RPMI7951 (cell line): ENCODE measurements at regions not wholly inside any gene's neighbourhood (a gene's known extent, or its start where the extent isn't known, plus 50 kb on each side); places are given as distances from the start of the nearest gene placed in this dataset.

ENCODE experiments used
- DNase-seq: peaks from one replicate; pipeline ENCODE4 v3.0.0-alpha.2; 2012; ENCODE audit warnings: low read depth

- DNase-seq, result peak; percentile 50
These were observed 438.8 kb upstream of the TGFBR2 start for GRCh38 chr3:30167541-30168011.

- no peak for DNase-seq
These were observed 436.9 kb upstream of the TGFBR2 start for GRCh38 chr3:30169487-30169886.

GRCh38 chr3:30170681-30171438, 435.5 kb upstream of the TGFBR2 start:
- DNase-seq, result no peak

- no peak for DNase-seq
These were observed 432.0 kb upstream of the TGFBR2 start for GRCh38 chr3:30174357-30174756.

GRCh38 chr3:30180310-30181177, 425.9 kb upstream of the TGFBR2 start:
- DNase-seq, result no peak

- no peak for DNase-seq
These were observed 425.3 kb upstream of the TGFBR2 start for GRCh38 chr3:30181178-30181465.

GRCh38 chr3:30181581-30181980, 424.8 kb upstream of the TGFBR2 start:
- no peak for DNase-seq

- DNase-seq, result no peak
These were observed 423.0 kb upstream of the TGFBR2 start for GRCh38 chr3:30183421-30183820.

GRCh38 chr3:30184091-30184810, 422.1 kb upstream of the TGFBR2 start:
- no peak for DNase-seq

- DNase-seq, result no peak
These were observed 420.5 kb upstream of the TGFBR2 start for GRCh38 chr3:30185872-30186271.

- DNase-seq, result no peak
These were observed 419.6 kb upstream of the TGFBR2 start for GRCh38 chr3:30186741-30187219.

GRCh38 chr3:30187366-30187765, 419.0 kb upstream of the TGFBR2 start:
- DNase-seq, result no peak

GRCh38 chr3:30188713-30189112, 417.7 kb upstream of the TGFBR2 start:
- peak; percentile 95 for DNase-seq

GRCh38 chr3:30189900-30190299, 416.5 kb upstream of the TGFBR2 start:
- DNase-seq, result no peak

- DNase-seq, result no peak
These were observed 412.8 kb upstream of the TGFBR2 start for GRCh38 chr3:30193625-30194044.

- no peak for DNase-seq
These were observed 411.0 kb upstream of the TGFBR2 start for GRCh38 chr3:30195352-30195751.

GRCh38 chr3:30198162-30198561, 408.2 kb upstream of the TGFBR2 start:
- DNase-seq, result no peak

GRCh38 chr3:30199096-30199759, 407.2 kb upstream of the TGFBR2 start:
- DNase-seq, result peak; percentile 62

- DNase-seq, result no peak
These were observed 406.5 kb upstream of the TGFBR2 start for GRCh38 chr3:30199855-30200254.

- DNase-seq, result no peak
These were observed 404.7 kb upstream of the TGFBR2 start for GRCh38 chr3:30201715-30202114.

GRCh38 chr3:30203301-30203700, 403.1 kb upstream of the TGFBR2 start:
- DNase-seq, result peak; percentile 83

- no peak for DNase-seq
These were observed 402.3 kb upstream of the TGFBR2 start for GRCh38 chr3:30204126-30204525.
